Tibial nerve (tissue), 4 donors: ENCODE measurements at regions not wholly inside any gene's neighbourhood (a gene's known extent, or its start where the extent isn't known, plus 50 kb on each side); places are given as distances from the start of the nearest gene placed in this dataset.

ENCODE experiments used
- EP300 ChIP-seq, 2 donors: sonication (generic); formaldehyde crosslinking; IDR thresholded peaks; one replicate each; pipeline ENCODE4 v1.6.1; 2017; ENCODE audit warnings: antibody characterized with exemption in 2 of 2, mild to moderate bottlenecking in 1 of 2
- POLR2A ChIP-seq, 2 donors: fragments of 450-650 bp; IDR thresholded peaks; one replicate each; pipeline ENCODE4 v1.6.1; 2017; ENCODE audit warnings: antibody characterized with exemption in 2 of 2, mild to moderate bottlenecking in 2 of 2, moderate library complexity in 2 of 2
- TF ChIP-seq, protein P1 (sequence below), 5 experiments: fragments of 200-600 bp in 3 of 5; fragments of 450-650 bp in 2 of 5; sonication (generic) in 3 of 5; IDR thresholded peaks; one replicate each; pipeline ENCODE4 v1.5.1; 2016 to 2019; ENCODE audit warnings: antibody characterized with exemption in 5 of 5, mild to moderate bottlenecking in 3 of 5, moderate library complexity in 2 of 5

DNA sequence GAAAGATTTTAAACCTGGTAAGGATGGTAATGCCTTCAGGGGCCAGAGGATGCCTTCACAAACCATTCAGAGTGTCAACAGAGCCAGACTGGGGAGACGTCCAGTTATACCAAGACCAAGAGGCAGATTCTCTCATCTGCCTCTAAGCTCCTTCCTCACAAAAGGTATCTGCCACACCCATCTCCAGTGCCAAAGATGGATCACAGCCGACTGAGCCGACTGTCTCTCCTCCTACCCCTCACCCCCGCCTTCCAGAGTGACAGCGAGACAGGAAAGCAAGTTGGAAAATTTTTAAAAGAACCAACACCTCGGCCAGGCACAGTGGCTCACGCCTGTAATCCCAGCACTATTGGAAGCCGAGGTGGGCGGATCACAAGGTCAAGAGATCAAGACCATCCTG lies 79.1 kb upstream of the AKIP1 start:
- TF ChIP-seq, protein P1, sequence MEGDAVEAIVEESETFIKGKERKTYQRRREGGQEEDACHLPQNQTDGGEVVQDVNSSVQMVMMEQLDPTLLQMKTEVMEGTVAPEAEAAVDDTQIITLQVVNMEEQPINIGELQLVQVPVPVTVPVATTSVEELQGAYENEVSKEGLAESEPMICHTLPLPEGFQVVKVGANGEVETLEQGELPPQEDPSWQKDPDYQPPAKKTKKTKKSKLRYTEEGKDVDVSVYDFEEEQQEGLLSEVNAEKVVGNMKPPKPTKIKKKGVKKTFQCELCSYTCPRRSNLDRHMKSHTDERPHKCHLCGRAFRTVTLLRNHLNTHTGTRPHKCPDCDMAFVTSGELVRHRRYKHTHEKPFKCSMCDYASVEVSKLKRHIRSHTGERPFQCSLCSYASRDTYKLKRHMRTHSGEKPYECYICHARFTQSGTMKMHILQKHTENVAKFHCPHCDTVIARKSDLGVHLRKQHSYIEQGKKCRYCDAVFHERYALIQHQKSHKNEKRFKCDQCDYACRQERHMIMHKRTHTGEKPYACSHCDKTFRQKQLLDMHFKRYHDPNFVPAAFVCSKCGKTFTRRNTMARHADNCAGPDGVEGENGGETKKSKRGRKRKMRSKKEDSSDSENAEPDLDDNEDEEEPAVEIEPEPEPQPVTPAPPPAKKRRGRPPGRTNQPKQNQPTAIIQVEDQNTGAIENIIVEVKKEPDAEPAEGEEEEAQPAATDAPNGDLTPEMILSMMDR (IDR thresholded peaks at IDR 0.05), result no peak
- TF ChIP-seq POLR2A (IDR thresholded peaks at IDR 0.05) (no peak), EP300 (IDR thresholded peaks at IDR 0.05) (no peak)
